ENCODE measurements at regions not wholly inside any gene's neighbourhood (a gene's known extent, or its start where the extent isn't known, plus 50 kb on each side); places are given as distances from the start of the nearest gene placed in this dataset.

- no peaks in the 10 kb centered on the region for H3K4me1 Mint-ChIP-seq
- TF ChIP-seq, protein P1, sequence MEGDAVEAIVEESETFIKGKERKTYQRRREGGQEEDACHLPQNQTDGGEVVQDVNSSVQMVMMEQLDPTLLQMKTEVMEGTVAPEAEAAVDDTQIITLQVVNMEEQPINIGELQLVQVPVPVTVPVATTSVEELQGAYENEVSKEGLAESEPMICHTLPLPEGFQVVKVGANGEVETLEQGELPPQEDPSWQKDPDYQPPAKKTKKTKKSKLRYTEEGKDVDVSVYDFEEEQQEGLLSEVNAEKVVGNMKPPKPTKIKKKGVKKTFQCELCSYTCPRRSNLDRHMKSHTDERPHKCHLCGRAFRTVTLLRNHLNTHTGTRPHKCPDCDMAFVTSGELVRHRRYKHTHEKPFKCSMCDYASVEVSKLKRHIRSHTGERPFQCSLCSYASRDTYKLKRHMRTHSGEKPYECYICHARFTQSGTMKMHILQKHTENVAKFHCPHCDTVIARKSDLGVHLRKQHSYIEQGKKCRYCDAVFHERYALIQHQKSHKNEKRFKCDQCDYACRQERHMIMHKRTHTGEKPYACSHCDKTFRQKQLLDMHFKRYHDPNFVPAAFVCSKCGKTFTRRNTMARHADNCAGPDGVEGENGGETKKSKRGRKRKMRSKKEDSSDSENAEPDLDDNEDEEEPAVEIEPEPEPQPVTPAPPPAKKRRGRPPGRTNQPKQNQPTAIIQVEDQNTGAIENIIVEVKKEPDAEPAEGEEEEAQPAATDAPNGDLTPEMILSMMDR (IDR thresholded peaks at IDR 0.05): no peak
- peaks cover 4% of the 10 kb centered on the region for H3K36me3 Mint-ChIP-seq (ENCODE audit: low read depth)
- peaks cover 14% of the 10 kb centered on the region for H3K9me3 Mint-ChIP-seq
- H3K4me3 Mint-ChIP-seq: no peak overlapping the region
- peaks cover 3% of the 10 kb centered on the region for H3K27me3 Mint-ChIP-seq (ENCODE audit: low read depth, poor library complexity)
- H3K27ac Mint-ChIP-seq: no peak overlapping the region
- no peak for DNase-seq
These were observed 53.9 kb upstream of the PCSK6 start for GRCh38 chr15:101543431-101543830.

GRCh38 chr15:101543026-101543390 is 53.5 kb upstream of the PCSK6 start:
- no peak overlapping the region for H3K27ac Mint-ChIP-seq
- peaks cover under 1% of the 10 kb centered on the region for H3K4me1 Mint-ChIP-seq
- TF ChIP-seq, protein P1 (IDR thresholded peaks at IDR 0.05): no peak
- H3K4me3 Mint-ChIP-seq: no peak overlapping the region
- peaks cover 4% of the 10 kb centered on the region for H3K36me3 Mint-ChIP-seq (ENCODE audit: low read depth)
- H3K27me3 Mint-ChIP-seq (ENCODE audit: low read depth, poor library complexity): peaks cover 4% of the 10 kb centered on the region
- no peak for DNase-seq
- H3K9me3 Mint-ChIP-seq: peaks cover 11% of the 10 kb centered on the region

- Mint-ChIP-seq H3K9me3 (peaks cover 6% of the 10 kb centered on the region), H3K27ac (no peak overlapping the region), H3K36me3 (ENCODE audit: low read depth) (peaks cover 3% of the 10 kb centered on the region), H3K27me3 (ENCODE audit: low read depth, poor library complexity) (peaks cover 4% of the 10 kb centered on the region), H3K4me3 (no peak overlapping the region), H3K4me1 (peaks cover 6% of the 10 kb centered on the region)
- TF ChIP-seq, protein P1 (IDR thresholded peaks at IDR 0.05): no peak
- DNase-seq: no peak
These were observed 53.0 kb upstream of the PCSK6 start for GRCh38 chr15:101542306-101543025.

DNA sequence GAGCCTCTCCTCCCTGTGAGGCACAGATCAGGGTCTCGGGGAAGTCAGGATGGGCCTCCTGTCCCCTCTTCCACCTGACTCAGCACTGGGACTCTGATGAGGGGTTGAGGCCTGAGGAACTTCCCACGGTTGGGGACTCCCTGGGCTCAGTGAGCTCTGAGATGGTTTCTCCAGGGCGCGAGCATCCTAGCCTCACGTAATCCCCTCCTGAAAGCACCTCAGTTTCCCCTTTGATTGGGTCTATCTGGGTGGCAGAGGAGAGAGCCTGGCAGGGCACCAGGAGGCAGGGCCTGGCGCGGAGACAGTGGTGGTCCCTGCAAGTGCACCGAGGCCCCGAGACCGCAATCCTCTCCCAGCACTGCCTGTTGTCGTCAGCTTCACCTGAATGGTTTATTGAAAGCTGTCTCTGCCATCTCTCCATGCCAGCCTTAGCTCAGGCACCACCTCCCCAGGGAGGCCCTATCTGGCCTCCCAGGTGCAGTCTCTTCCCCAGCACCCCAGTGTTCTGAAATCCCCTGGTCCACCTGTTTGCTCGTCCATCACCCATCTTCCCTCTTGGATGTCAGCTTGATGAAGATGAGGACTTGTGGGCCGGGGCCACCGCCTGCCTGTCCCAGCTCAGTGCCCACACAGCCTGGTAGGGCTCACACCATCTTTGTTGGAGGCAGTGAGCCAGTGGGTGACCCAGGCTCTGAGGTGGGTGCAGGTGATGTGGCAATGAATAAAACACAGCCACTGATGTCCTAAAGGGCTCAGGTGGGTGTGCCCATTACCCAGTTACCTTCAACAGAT is 52.2 kb upstream of the PCSK6 start:
- H3K36me3 Mint-ChIP-seq (ENCODE audit: low read depth): no peaks in the 10 kb centered on the region
- no peaks in the 10 kb centered on the region for H3K9me3 Mint-ChIP-seq
- no peak for DNase-seq
- H3K4me3 Mint-ChIP-seq: no peak overlapping the region
- no peak overlapping the region for H3K27ac Mint-ChIP-seq
- peaks cover 9% of the 10 kb centered on the region for H3K4me1 Mint-ChIP-seq
- TF ChIP-seq, protein P1 (IDR thresholded peaks at IDR 0.05): no peak
- peaks cover 4% of the 10 kb centered on the region for H3K27me3 Mint-ChIP-seq (ENCODE audit: low read depth, poor library complexity)

DNA sequence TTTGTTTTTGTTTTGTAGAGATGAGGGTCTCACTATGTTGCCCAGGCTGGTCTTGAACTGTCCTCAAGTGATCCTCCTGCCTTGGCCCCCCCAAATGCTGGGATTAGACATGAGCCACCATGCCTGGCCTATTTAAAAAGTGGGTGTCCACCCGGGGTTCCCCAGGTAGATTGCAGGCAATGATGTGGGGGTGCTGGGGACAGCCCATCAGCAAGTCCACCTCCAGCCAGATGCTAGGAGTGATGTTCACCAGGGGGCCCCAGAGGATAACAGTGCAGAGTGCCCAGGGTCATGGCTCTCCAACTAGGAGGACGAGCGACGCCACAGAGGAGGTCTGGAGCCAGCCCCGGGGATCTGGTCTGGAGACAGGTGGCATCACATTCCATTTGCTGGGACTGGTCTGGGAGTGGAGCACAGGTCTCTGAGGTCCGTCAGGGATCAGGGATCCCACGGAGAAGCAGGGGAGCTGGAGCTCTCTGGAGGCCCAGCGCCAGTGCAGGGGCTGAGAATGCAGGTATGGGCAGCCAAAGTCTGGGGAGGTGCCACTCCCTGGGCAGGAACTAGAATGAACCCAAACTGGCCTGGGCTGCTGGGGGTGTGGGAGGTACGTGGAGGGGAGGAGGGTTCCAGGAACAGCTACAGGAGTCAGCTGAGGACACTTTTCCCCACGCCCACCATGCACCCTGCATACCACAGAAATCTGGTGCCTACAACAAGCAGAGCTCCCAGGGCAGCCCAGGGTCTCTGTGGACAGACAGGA is 51.2 kb upstream of the PCSK6 start:
- Mint-ChIP-seq H3K4me3 (no peak overlapping the region), H3K27ac (no peak overlapping the region), H3K36me3 (ENCODE audit: low read depth) (no peaks in the 10 kb centered on the region)

More for the DNA sequence above, 51.2 kb upstream of the PCSK6 start:
- TF ChIP-seq, protein P1 (IDR thresholded peaks at IDR 0.05): no peak
- Mint-ChIP-seq H3K27me3 (ENCODE audit: low read depth, poor library complexity) (peaks cover 4% of the 10 kb centered on the region), H3K9me3 (no peaks in the 10 kb centered on the region), H3K4me1 (peaks cover 13% of the 10 kb centered on the region)
- DNase-seq: no peak

Measured in nephron progenitor cell (in vitro differentiated cells).